NCI-H187 (cell line): ENCODE measurements at regions not wholly inside any gene's neighbourhood (a gene's known extent, or its start where the extent isn't known, plus 50 kb on each side); places are given as distances from the start of the nearest gene placed in this dataset.

Experiments used
- DNase-seq, 2 experiments: peaks; one replicate each; lab custom pipeline; 2025; lab: John Stamatoyannopoulos, UW

DNA sequence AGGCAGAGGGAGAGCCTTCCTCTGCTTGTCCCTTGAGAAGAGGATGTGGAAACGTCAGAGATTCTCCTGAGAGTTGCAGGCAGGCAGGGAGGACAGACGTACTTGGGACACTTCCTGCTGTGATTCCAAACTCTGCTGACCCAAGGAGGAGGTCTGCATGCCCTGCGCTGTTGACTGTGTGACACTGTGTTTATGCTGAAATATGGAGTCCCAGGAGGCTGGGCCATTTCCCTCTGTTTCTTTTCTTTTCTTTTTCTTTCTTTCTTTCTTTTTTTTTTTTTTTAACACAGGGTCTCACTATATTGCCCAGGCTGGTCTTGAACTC, 63.5 kb upstream of the BHLHE23 start:
- DNase-seq = no peak

DNA sequence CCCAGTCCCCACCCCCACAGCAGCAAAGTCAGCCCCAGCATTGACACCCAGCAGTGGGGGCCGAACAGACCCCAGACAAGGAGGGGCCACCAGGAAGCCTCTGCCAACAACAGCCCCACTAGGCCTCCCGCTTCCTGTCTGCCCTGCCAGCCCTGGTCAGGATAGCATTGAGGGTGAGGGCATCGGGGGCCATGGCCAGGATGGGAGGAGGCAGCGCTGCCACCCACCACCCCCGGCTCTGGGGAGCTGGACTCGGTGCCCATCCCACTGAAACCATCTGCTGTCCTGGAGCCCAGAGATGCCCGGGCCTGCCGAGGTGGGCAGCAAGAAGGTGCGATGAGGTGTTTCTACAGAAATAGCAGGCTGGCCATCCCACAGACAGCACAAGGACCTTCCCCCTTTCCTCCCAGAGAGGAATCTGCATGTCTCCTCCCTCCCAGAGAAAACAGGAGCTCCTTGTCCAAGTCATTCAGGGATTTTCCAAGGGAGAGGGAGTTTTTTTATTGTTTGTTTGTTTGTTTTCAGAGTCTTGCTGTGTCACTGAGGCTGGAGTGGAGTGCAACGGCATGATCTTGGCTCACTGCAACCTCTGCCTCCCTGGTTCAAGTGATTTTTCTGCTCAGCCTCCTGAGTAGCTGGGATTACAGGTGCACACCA, 62.1 kb upstream of the BHLHE23 start:
- DNase-seq = no peak

DNA sequence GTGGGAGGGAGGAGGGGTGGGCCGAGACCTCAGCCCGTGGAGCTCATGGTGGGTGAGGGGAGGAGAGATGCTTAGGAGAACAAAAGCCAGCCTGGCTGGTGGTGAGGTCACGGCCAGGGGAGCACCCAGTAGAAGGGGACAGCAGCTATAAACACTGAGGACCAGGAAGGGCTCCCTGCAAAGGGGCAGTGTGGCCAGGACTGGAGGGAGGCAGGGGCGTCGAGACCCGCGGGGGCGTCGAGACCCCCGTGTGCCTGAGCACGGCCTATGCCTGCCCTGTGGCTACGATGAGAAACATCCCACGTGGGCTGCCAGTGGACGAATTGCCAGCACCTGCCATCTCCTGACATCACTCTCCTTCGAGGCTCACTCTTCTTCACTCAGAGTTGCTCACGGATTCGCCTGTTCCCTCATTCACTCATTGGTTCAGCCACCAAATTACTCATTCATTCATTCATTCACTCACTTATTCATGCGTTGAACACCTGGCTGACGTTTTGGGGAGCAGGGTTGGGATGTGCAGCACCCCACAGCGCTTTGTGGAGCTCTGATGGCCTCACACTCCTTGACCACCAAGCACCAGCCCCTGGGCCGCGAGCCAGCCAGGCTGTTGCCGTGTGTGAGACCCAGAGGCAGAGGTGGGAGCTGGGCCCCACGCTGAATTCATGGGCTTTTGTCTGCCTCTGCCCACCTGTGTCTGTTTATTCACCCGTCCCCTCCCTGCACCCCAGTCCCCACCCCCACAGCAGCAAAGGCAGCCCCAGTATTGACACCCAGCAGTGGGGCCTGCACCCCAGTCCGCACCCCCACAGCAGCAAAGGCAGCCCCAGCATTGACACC, 61.2 kb upstream of the BHLHE23 start:
- DNase-seq = no peak

DNA sequence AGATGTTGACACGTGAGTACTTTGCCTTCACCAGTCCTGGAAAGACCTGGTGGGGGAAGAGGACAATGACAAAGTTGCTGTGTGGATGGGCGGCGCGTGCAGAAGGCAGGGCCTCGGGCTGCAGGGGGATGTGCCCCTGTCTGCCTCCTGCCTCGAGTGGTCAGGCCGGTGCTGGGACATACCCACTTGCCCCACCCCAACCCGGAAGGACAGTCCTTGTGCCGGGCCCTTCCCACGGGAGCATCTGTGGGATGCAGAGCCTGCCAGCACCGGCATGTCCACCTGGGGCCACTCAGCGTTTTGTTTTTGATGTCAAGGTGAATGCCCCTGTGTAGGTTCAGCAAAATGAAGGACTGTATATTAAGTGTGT, 60.5 kb upstream of the BHLHE23 start:
- no peak for DNase-seq

DNA sequence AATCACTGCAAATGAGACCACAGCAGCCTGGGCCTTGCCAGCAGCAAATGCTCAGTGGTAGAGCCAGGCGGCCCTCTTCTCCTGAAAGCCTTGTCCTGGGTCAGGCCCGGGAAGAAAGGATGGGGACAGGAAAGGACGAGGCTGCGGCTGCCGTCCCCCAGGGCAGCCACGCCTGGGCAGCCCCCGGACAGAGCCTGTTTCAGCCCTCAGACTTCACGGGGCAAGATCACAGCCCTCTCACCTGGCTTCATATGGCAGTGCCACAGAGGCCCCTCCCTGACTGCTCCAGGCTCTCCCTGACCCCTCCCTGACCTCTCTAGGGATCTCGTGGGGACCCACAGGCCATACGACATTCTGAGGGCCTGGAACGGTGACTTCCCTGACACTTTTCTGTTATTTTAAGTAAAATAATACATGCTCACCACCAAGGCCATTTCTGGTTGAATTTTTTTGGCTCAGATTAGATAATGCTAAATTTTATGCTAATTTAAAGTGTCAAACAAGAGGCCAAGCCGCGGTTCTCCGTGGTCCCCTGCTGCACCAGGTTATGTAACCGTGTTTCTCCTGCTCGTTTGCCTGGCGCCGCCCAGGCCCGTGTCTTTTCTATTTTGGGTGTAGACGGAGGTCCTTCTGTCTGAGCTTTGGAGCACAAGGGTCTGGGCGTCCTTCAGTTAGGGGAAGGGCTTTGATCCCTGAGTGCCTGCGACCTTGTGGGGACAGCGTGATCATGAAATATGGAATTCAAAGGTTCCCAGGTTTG, 59.9 kb upstream of the BHLHE23 start:
- no peak for DNase-seq

DNA sequence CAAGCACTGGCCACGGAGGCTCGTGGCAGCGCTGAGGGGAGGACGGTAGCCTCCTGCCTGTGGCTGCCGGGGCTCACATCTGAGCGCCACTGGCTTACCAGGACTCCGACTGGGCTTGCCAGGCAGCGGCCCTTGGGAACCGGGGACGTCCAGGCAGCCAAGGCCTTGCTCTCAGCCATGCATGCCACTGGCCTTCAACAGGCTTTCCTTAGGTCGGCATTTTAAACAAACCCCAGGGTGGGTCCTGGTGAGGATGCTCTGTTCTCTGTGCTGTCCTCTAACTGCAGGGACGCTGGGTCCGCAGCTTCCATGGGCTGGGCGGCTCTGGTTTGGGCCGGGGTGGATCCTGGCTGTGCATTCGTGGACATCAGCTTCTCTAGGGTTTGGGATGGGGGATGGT, 59.1 kb upstream of the BHLHE23 start:
- DNase-seq = no peak

DNA sequence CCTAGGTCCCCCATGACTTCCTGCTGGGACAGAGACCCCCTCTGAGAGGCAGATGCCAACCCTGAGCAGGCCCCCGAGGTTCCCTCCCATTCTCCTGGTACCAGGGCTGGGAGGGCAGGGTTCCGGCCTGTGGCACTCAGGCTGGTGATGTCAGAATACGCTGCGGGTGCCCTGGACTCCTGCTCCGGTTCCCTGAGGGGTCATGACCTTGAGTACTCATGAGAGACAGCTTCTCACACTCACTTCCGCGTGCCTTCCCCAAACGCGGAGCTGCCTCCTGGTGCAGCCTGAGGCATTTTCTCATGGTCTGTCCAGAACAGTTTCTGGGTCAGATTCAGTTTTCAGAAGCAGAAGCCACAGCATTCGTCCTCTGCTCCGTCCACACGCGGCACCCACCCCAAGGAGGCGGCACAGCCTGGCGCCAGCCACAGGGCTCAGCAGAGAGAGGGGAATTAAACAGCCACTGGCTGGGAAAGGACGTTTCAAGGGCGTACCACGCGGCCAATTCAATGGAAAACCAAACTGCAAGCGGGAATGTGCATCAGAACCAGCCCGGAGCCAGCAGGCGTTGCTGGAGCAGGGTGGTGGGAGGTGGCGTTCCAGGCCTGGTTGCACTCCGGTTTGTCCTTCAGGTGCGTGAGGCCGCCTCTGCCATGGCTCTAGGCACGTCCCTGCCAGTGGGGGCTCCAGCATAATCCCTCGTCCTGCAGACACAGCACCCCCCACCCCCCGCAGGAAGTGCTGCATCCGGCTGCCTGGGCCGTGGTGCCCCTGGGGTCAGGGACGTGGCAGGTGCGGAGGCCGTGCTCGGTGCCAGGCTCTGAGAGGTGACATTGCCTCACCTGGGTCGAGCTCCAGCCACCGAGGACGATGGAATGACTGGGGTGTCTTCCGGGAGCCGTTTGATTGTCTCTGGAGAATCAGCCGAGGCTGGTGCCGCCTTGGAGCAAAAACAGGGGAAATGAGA, 58.3 kb upstream of the BHLHE23 start:
- no peak for DNase-seq

DNA sequence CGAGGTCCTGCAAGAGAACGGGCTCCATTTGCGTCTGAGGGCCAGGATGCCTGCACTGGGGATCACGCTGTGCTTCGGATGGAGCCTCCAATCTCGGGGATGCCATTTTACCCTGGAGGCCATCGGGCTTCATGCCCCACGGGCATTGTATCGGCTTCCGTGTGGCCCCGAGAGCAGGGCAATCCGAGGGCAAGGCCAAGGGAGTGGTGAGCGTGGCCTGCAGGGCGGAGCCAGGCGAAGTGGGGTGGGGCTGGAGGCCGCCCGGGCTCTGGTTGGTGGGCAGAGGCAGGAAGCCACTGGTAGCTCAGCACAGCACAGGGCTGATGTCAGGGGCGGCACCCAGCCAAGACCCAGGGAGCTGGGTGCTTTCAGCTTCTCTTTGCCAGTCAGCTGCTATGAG, 57.5 kb upstream of the BHLHE23 start:
- DNase-seq = no peak

DNA sequence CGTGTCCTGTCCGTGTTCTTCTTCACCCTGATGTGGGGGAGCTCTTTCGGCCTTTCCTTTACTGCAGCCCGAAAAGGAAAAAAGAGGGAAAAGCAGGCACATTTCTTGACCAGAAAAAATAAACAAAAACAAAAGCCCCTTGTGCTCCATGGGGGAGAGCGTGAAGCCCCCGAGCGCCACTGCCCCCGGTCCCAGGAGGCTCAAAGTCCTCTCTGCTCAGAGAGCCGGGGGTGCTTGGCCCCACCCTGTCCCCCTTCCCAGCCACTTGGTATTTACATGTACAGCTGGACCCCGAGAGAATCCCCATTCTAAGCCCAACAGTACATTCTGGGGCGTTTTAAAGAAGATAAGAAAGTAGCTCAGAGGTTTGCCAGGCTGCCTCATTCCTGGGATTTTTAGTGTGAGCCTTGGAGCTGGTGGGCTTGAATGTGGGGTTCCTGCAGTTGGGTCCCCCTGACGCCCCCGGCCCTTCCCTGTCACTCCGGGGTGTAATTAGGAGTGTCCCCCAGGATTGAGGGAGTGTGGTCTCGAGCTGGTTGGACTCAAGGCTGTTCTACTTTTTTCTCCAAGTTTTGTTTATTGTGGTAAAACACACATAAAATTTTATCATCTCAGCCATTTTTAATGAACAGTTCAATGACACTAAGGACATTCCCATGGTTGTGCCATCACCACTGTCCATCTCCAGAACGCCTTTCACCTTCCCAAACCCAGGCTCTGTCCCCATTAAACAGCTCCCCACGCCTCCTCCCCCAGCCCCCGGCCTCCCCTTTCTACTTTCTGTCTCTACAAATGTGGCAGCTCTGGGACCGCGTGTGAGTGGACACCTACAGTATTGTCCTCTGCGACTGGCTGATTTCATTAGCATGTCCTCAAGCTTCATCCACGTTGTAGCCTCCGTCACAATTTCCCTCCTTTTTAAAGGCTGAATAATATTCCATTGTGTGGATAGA, 55.7 kb upstream of the BHLHE23 start:
- DNase-seq = no peak

DNA sequence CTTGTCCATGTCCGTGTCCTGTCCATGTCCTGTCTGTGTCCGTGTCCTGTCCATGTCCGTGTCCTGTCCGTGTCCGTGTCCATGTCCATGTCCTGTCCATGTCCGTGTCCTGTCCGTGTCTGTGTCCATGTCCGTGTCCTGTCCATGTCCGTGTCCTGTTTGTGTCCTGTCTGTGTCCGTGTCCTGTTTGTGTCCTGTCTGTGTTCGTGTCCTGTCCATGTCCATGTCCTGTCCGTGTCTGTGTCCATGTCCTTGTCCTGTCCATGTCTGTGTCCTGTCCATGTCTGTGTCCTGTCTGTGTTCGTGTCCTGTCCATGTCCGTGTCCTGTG, 55.0 kb upstream of the BHLHE23 start:
- DNase-seq = no peak

DNA sequence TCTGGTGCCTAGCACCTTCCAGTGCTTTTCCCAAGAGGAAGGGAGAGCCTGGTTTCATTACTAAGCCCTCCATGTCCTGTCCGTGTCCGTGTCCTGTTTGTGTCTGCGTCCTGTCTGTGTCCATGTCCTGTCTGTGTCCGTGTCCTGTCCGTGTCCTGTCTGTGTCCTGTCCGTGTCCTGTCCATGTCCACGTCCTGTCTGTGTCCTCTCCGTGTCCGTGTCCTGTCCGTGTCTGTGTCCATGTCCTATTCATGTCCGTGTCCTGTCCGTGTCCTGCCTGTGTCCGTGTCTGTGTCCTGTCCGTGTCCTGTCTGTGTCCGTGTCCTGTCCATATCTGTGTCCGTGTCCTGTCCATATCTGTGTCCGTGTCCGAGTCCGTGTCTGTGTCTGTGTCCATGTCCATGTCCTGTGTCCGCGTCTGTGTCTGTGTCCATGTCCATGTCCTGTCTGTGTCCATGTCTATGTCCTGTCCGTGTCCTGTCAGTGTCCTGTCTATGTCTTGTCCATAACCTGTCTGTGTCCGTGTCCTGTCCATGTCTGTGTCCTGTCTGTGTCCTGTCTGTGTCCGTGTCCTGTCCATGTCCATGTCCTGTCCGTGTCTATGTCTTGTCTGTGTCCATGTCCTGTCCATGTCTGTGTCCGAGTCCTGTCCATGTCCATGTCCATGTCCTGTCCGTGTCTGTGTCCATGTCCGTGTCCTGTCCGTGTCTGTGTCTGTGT, 54.4 kb upstream of the BHLHE23 start:
- DNase-seq = no peak

DNA sequence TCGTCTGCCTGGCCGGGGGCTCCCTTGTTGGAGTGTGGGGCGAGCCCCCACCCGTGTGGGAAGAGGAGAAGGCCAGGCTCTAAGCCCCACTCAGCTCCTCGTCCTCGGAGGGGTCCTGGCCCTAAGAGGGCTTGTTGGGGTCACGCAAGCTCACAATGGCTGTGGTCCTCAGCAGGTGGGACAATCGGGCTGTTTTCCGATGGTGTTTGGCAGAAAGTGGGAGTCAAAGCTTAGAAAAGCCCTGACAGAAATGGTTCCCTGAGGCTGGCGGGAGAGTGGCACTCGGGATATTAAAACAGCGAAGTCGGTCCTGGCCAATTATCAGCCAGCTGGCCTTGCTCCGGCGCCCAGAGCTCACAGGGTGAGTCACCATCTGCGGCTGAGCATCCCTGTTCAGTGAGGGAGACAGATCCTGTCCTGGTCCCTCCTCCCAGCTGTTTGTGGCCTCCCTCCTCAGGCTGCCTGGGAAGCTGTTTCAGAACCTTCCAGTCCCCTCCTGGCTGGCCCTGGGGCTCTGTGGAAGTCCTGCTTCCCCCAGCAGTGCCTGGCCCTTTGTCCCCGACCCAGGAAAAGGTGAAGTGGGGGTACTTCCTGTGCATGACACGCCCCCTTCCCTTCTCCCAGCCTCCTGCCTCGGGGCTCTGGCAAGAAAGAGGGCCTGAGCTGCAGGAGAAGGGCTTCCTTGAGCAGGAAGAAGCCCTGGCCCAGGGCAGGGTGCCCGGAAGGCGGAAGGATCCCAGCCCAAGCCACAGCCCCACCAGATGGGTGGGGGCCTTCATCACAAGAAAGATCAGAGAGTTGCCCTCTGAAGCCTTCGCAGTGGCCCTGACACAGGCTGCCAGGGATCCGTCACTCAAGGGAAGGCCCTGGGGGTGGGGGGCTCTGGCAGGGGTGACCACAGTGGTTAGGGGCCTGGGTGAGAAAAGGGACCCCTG, 53.6 kb upstream of the BHLHE23 start:
- DNase-seq = no peak

DNA sequence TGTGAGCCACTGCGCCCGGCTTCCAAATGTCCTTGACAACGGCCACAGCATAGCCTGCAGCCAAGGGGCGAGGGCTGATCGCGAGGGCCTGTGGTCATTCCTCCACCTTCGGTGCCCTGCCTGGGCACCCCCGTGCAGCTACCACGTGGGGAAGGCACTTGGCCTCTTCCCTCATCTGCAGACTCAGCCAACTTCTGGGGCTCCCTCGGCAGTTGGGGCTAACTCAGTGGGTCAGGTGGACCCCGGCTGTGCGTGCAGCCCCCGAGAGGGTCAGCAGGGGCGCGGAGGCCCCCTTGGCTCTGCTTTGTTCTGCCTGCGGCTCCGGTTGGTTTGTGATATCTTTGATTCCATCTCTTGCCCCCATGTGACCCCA, 52.9 kb upstream of the BHLHE23 start:
- no peak for DNase-seq

DNA sequence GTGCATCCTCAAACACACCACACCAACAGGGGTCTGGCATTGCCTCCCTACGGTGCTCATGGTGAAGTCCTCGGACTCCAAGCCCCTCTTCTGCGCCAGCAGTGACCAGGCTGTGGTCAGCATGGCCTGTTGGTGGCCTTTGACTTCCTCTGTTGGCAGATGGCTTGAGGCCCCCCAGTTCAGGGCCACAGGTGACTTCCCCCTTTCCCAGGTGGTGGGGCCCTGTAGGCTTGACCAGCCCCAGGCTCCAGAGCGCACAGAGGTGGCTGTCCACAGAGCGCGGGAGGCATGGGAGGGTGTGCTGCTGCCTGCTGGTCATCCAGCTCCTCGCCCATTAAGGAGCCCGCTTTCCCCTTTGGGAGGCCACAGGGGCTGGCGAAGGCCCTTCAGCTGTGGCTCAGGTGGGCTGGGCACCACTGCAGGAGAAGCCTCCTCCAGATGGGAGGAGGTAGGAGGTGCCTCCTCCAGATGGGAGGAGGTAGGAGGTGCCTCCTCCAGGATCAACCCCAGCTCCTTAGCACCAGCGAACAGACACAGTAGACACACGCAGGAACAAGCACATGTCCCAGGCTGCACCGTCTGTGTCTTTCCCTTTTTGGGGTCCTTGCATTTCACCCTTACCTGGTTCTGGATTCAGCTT, 52.1 kb upstream of the BHLHE23 start:
- no peak for DNase-seq

DNA sequence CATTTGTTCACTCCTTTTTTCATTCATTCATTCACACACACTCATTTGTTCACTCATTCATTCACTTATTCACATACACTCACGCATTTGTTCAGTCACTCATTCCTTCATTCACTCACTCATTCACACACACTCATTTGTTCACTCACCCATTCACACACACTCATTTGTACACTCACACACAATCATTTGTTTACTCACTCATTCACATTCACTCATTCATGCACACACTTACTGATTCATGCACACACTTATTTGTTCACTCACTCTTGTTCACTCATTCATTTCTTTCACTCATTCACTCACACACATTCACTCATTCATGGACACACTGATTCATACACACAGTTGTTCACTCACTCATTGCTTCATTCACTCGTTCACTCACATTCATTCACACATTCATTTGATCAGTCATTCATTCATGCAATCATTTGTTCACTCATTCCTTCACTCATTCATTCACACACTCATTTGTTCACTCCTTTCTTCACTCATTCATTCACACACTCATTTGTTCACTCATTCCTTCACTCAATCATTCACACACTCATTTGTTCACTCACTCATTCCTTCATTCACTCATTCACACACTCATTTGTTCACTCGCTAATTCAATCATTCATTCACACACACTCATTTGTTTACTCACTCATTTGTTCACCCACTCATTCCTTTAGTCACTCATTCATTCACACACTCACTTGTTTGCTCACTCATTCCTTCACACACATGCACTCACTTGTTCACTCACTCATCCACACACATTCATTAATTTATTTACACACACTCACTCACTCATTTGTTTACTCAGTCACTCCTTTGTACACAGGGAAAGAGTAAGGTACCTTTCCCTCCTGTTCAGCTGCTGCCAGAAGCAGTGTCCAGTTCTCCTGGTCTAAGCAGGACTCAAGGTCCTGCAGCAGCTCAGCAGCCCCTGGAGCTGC, 50.7 kb upstream of the BHLHE23 start:
- no peak for DNase-seq

DNA sequence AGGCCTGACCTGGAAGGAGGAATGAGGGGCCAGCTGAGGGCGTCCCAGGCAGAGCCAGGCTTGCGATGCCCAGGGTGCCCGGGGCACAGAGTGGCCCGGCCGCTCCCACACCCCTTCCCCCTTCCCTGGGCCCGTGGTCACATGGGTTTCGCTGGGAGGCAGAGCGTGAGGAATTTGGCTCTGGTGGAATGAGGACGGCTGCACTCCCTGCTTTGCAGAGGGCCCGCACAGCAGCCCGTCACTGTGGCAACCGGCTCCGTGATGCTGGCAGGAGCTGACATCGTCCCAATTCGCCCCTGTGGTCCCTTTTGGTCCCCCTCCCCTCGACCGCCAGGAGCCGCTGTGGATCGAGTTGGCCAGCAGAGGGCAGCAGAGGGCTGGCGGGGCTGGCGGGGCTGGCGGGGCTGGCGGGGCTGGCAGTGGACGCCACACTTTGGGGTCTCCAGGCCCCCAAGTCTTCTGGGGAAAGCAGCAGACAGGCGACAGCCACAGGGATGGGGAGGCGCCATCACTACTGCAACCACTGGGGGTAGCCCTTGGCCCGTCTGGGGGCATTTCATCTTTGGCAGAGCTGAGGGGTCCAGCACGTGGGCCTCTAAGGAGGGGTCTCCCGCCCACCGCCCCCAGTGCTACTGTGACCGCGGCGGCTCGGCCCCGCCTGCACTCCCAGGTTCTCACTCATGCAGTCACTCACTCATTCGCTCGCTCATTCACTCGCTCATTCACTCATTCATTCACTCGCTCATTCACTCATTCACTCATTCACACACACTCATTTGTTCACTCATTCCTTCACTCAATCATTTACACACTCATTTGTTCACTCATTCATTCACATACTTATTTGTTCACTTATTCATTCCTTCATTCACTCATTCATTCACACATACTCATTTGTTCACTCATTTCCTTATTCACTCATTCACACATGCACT, 49.7 kb upstream of the BHLHE23 start:
- no peak for DNase-seq
